ENCODE measurements at regions not wholly inside any gene's neighbourhood (a gene's known extent, or its start where the extent isn't known, plus 50 kb on each side); places are given as distances from the start of the nearest gene placed in this dataset.

- H3K27me3 Mint-ChIP-seq (ENCODE audit: low read depth): no peaks in the 10 kb centered on the region
- H3K36me3 Mint-ChIP-seq (ENCODE audit: low read depth): no peaks in the 10 kb centered on the region
- H3K4me1 Mint-ChIP-seq (ENCODE audit: low read depth): no peaks in the 10 kb centered on the region
- H3K4me3 Mint-ChIP-seq: no peak overlapping the region
- peaks cover 10% of the 10 kb centered on the region for H3K9me3 Mint-ChIP-seq
- no peak overlapping the region for H3K27ac Mint-ChIP-seq
Measured at GRCh38 chr3:145983101-145983500, 177.9 kb downstream of the PLOD2 start.
